GM12874 (cell line): ENCODE measurements at regions not wholly inside any gene's neighbourhood (a gene's known extent, or its start where the extent isn't known, plus 50 kb on each side); places are given as distances from the start of the nearest gene placed in this dataset.

ENCODE experiments used
- TF ChIP-seq, protein P1 (sequence below): IDR thresholded peaks from 2 replicates; pipeline ENCODE4 v1.5.1; 2011; ENCODE audit warnings: low read depth, mild to moderate bottlenecking, control low read depth, low read length, moderate library complexity; ENCODE audit not compliant: insufficient read depth

- TF ChIP-seq, protein P1, sequence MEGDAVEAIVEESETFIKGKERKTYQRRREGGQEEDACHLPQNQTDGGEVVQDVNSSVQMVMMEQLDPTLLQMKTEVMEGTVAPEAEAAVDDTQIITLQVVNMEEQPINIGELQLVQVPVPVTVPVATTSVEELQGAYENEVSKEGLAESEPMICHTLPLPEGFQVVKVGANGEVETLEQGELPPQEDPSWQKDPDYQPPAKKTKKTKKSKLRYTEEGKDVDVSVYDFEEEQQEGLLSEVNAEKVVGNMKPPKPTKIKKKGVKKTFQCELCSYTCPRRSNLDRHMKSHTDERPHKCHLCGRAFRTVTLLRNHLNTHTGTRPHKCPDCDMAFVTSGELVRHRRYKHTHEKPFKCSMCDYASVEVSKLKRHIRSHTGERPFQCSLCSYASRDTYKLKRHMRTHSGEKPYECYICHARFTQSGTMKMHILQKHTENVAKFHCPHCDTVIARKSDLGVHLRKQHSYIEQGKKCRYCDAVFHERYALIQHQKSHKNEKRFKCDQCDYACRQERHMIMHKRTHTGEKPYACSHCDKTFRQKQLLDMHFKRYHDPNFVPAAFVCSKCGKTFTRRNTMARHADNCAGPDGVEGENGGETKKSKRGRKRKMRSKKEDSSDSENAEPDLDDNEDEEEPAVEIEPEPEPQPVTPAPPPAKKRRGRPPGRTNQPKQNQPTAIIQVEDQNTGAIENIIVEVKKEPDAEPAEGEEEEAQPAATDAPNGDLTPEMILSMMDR, result no peak
These were observed 1327.5 kb upstream of the CDH8 start for GRCh38 chr16:63363738-63364137.

DNA sequence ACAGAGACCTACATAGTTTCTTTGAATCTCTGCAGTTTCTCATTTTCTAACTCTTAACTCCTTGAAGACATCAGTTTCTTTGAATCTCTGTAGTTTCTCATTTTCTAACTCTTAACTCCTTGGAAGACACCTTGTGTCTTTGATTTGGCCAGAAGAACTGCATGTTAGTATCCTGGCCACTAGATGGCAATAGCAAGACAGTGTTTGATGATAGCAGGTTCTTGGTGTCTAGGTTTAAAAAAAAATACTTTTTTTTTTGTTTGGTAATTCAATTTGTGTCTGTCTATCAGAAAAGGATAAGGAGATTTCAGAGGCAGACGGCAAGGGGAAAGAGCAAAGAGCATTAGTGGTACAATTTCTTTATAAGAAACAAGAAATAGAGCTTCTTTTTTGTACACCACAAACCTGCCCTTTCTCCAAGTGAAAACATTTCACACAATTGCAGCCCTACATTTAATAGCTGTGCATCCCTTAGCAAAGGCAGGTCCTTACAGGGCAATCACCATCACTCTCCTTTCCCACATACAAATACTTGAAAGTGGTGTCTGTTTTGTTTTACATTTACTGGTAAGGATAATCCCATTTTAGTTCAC is 1324.9 kb upstream of the CDH8 start:
- TF ChIP-seq, protein P1, result peak; percentile 55; the same call in 1 of the 2 replicates

GRCh38 chr16:63349961-63350360 is 1313.7 kb upstream of the CDH8 start:
- TF ChIP-seq, protein P1, result no peak

GRCh38 chr16:63346000-63346399 is 1309.8 kb upstream of the CDH8 start:
- TF ChIP-seq, protein P1, result no peak

DNA sequence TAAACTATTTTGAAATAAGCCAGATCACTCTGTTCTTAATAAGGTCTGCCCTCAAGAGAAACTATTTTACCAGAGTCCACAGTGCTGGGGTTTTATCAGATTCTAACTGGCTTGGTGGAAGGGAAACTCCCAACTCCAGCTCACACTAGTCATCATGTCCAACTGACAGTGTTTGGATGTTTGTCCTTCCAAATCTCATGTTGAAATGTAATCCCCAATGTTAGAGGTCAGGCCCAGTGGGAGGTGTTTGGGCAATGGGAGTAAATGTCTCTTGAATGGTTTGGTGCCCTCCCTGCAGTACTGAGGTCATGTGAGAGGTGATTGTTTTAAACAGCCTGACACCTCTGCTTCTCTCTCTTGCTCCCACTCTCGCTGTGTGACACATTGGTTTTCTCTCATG is 1301.0 kb upstream of the CDH8 start:
- TF ChIP-seq, protein P1, result no peak

GRCh38 chr16:63331111-63331510 is 1294.9 kb upstream of the CDH8 start:
- TF ChIP-seq, protein P1, result no peak

GRCh38 chr16:63326736-63327339 is 1290.6 kb upstream of the CDH8 start:
- TF ChIP-seq, protein P1, result no peak
